ENCODE measurements at regions not wholly inside any gene's neighbourhood (a gene's known extent, or its start where the extent isn't known, plus 50 kb on each side); places are given as distances from the start of the nearest gene placed in this dataset.

DNA sequence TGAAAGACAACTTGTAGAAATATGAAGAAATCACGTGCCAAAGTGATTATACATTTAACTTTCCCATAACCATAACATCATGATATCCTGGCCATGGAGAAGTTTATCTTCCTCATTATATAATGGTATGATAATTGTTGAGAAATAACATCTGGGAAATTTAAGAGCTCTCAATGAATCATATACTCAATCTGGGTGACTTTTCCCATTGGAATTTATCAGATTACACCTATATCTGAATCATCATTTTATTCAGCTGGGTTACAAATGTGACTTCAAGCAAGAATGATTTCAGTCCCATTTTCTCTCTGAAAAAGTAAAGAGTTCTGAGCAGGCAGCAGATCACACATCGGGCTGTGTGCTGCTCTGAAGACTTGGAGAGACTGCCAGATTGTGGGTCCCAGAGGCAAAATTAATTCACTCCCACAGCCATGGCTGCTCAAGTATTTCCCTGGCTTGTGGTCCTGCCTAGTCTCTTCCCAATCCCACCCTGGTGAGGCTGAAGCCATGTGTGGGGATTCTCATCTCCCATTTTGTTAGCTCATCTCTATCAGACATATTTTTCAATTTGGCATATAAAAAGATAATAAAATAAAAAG, 278.0 kb downstream of the MRPL39 start:
- no peak for DNase-seq

DNA sequence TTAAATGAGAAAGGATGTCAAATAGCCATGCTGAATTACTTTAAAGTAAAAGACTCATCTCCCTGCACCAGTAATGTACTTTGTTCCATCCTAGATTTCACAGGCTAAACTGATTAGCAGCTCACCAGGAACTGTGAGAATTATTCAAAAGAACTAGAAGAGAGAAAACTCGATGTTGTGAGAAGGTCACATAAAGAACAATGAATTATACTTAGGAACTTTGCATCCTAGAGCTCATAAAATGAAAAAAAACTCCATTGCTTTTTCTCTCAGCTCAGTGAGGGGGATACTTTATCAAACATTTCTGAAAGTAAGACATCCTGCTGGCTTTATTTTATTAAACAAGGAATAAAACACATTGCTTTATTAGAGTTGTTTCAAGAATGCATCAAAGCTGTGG, 278.5 kb downstream of the MRPL39 start:
- DNase-seq = no peak

DNA sequence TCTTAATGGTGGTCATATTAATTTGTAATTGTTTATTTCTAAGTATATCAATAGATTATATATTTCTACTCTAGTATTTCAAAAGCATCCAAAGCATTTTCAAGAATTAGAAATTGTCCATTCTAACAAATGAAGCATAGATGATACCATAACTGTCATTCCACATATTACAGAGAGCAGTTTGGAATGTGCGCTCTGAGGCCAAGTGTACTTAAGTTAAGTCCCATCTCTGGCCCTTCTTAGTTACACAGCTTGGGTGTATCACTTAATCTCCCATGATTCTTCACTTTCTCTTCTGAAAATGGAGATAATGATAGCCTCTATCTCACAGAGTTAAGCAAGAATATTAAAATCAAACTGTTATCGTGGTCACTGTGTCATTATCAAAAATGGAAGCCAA, 281.1 kb downstream of the MRPL39 start:
- no peak for DNase-seq

DNA sequence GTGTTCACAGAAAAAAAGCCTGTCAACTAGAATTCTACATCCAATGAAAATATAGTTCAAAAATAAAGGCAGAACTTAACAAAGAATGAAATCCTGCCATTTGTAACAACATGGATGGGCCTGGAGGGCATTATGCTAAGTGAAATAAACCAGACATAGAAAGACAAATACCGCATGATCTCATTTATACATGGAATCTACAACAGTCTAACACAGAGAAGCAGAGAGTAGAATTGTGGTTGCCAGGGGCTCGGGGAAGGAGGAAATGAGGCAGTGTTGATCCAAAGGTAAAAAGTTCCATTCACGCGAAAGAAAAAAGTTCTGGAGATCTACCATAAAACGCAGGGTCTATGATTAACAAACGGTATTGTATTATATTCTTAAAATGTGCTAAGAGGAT, 282.6 kb downstream of the MRPL39 start:
- no peak for DNase-seq

DNA sequence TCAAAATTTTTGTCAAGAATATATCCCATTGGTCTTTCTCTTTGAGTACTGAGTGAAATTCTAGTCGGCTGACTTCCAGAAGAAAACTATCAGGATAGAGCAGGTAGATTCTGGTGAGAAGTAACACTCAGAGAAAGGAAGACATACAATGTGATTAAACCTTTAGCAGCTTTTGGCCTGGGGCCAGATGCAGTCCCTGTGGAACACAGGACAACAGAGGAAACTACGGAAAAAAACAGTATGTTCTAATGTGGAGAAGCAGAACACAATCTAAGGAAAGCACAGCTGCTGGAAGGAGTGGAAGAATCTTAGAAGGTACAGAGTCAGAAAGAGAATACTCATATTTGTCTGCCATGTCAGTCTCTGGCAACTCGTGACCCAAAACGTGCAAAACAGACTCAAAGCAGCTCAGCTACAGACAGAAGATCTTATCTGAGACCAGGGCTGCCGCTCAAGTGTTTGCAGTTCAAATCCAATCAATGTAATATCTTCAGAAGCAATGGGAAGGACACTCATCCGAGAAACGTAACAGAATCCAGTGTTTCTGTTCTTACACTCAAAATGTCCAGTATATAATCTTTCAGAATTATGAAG, 283.8 kb downstream of the MRPL39 start:
- no peak for DNase-seq

DNA sequence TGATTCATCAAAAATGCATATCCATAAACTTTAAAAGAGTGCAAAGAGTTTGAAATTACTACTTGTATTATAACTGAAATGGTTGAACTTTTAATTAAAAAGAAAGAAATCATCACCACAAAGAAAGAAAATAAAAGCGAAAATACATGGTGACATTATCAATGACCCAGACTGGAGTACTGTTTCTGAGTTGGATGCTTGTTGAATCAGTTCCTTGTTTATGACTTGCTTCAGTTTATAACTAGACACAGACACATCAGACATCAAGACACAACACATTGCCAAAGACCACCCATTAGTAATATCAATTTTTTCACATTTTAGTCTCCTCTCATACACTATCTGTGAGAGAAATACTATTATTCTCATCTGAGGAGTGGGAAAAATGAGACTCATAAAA, 293.0 kb downstream of the MRPL39 start:
- DNase-seq = no peak

DNA sequence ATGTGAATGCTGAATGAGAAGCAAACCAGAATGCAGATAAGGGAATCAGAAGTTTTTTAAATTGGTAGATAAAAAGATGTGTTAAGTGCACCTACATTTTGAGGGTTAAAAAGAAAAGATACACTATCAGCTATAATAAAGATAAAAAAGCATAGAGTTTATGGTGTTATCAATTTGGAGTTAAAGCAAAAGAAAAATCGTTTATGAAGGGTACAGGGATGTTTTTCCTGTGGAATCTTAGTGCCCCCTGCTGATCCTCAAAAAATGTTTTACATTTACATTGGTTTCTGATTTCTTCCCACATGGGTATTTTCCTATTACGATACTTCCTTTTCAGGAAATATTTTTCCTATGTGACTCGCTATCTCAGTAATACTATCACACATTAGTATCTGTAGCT, 293.5 kb downstream of the MRPL39 start:
- DNase-seq = no peak

DNA sequence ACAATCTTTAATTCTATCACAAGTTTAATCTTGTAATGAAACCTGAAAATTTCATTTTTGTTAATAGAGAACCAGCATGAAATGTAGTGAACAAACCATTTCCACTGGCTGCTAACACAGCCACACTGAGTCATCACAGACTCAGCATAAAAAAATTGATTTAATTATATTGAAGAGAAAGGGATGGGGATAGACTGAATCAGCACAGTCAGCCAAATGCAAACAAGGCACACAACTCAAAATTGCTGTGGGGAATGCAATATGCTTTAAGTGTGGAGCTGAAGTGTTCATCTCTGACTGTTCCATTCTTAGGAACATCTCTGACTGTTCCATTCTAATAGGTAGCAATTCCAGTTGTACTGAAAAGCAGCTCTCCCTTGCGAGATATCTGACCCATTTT, 299.8 kb downstream of the MRPL39 start:
- no peak for DNase-seq

DNA sequence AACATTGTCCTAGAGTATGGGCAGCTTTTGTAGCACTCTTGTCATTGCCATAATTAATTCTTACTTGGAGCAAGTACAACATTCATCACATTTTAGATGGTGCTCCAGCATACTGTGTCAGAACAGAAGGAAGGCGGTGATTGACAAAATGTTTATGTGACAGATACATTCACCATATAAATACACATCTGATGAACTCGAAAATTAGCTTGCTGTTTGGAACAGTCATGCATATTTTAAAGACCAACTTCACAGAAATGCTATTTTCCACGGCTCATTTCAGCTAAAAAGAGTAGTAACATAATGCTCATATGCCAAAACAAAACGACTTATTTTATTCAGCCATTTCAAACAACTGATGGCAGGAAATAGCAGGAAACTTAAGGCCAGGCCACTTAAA, 302.7 kb downstream of the MRPL39 start:
- no peak for DNase-seq

DNA sequence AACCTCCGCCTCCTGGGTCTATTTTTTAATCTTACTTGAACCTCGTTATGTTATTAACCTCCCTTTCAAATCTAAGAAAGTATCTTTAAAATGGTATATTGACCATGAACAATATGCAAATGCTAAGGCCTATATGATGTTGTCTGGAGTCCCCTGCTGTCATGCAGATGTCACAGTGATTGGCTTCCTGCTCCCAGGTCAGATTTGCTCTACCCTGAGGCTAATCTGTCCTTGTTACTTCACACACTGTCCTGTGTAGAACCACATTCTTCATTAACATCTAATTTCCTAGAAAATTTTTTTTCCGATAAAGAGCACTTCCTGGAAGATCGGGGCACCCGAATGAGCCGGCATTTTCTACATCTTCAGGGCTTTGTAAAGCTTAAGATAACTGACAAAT, 306.6 kb downstream of the MRPL39 start:
- DNase-seq = no peak

DNA sequence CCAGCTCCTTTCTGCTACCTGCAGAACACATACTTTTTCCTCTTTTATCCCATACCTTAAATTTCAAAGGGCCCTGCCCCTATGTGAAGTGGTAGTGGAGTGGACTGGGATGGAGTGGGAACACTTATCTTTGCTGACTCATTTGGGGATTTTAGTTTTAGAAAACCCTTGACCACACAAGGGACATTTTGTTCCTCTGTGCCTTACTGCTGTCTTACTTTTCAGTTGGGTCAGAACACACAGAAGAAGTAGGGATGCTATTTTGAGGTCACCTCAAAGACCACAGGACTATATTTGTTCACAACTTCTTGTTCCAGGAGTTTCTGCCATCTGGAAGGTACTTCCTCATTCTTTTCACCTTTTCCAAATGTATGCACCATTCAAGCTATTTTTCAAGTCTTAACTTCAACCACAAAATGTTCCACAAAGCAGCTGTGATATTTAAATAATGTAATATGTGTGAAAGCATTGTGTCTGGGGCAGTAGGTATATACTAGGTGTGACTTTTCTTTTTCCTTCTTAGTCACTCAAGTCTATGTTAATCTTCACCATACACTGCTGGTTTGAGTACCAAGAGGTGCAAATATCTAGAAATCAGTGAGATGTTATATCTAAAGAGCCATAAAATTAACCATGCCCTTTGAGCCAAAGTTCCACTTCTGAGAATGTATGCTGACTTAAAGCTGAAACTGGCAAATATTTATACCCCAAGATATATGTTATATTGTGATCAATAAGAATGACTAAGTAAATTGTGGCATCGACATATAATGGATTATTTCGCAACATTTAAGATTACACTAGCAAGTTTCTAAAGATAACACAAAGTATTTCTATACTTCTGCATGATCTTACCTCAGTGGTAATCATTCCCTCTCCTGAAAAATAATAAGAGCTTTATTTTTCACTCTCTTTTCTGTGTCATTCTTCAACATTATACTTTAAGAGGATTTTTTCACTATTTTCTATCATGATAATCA, 308.5 kb downstream of the MRPL39 start:
- DNase-seq = no peak

DNA sequence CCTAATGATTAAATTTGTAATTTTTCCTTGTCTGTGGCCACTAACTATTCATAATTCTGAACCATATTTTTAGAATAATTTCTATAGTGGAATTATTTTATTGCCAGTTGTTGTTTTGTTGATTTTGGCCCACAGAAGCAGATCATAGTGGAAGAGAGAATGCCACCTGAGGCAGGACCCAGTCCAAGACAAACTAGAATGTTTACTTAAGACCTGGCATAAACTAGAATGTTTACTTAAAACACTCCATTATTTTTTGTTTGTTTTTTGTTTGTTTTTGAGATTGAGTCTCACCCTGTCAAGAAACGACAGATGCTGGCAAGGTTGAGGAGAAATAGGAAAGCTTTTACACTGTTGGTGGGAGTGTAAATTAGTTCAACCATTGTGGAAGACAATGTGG, 310.2 kb downstream of the MRPL39 start:
- no peak for DNase-seq

DNA sequence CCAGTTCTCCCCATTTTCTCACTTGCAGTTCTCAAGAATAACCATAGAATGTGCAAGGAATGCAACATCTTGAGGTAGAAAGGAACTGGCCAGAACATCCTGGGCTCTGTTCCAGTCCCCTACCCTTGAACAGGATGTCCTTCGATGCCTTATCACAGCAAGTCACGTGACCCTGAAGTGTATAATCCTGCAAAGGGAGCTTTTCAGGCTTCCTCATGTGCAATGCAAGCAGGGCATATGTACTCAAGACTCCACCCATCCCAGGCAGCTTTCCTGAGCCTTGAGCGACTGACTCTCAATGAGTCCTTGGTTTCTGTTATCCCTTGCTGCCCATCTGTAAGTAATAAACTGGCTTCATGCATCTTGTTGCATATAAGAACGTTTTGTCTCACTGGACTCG, 311.0 kb downstream of the MRPL39 start:
- DNase-seq = no peak

DNA sequence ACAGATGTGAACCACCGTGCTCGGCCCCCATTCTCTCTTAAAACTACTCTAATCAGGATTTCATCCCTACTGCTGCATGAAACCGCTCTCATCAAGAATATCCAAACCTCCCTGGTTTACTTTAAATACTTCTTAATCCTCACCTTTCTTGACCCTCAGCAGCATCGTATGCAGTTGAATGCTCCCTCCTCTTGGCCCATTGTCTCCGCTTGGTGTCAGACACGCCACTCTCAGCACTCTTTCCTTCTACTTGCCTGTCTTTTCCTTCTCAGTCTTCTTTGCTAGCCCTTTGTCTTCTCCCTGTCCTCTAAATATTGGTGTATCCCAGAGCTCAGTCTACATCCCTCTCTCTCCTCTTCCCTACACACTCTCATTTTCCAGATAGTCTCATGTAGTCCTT, 314.9 kb downstream of the MRPL39 start:
- DNase-seq = no peak

DNA sequence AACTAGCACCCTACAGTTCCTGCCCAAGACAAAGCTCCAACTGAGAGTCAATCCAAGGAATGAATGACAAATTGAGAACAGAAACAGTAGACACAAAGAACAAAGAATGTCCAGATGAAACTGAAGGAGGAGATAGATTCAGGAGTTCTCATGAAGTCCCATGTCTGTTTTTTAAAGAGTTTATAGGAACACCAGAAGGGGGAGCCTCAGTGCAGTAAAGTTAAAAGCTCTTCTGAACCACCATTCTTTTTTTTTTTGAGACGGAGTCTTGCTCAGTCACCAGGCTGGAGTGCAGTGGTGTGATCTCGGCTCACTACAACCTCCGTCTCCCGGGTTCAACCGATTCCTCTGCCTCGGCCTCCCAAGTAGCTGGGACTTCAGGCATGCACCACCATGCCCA, 323.6 kb downstream of the MRPL39 start:
- peak; percentile 2 for DNase-seq

DNA sequence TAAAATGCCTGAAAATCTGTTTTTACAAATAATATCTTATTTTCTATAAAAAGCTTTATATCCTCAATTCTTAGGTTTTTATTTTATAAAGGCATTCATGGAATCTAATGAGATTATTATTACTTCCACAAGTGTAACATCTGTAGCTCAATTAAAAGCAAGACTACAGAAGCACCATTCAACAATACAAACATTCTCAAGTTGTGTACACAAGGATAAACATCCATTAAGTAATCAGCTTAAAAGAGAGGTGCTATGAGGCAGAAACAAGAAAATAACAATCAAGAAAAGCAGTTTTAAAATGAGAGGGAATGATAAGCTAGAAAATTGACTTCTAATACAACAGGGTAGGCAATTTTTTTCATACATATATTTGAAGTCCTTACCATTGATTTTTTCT, 326.1 kb downstream of the MRPL39 start:
- DNase-seq = no peak

DNA sequence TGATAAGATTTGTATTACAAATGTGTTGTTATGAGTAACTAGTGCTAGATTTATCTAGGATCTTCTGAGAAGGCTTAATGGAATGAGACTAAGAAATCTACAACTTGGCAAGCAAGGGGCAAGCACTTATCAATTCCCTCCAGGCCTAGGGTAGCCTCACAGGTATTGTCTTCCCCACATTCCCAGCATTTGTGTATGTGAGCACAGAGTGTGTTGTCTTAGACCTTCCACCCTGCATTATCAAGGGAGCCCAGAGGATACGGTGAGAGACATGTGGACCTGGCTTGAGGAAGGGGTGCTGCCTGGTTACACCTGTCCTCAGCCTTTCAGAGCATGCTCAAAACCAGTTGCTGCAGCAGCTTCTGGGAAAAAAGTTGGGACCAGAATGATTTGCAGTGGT, 327.2 kb downstream of the MRPL39 start:
- DNase-seq = no peak

DNA sequence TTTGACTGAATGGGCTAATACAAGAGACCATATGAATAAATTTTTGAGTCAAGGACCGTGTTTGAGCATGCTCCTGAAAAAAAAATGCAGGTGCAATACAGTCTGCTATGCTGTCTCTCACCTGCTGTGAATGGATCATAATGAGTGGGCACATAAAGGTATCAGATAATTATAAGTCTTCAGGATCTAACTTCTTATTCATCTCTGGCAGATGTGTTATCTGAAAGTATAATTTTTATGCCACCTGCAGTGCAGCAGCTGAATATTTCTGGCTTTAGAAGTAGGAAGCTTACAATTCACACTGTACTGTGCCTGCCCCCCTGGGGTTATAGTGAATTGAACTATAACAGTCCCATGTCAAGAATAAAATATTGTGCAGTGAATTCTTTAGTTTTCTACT, 333.3 kb downstream of the MRPL39 start:
- no peak for DNase-seq

DNA sequence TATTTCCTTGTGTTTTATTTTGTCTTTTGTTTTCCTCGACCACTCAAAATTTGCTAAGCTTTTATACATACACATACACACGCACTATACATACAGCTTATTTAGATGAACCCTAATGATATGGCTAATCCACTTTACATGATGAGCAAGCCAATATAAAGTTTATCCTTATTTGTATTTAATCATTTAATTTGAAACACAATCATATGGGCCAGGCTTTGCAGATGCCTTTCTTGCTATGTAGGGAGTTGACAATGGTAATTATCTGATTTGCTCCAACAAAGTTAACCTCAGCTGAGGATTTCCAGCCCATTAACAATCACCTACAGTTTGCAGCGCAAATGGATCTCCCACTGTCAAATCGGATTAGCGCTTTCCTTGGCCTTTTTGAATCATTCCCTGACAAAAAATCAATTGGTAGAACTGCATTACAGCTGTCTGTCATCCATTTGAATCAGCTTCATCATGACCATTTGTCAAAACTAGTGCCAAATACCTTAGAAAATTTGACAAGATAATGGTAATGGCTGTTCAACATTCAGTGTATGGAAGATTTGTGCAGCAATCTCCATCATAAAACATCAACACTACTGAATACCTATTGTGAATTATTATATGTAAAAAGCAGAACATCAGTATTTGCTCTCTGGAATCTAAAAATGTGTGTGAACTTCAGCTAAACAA, 352.6 kb downstream of the MRPL39 start:
- no peak for DNase-seq

DNA sequence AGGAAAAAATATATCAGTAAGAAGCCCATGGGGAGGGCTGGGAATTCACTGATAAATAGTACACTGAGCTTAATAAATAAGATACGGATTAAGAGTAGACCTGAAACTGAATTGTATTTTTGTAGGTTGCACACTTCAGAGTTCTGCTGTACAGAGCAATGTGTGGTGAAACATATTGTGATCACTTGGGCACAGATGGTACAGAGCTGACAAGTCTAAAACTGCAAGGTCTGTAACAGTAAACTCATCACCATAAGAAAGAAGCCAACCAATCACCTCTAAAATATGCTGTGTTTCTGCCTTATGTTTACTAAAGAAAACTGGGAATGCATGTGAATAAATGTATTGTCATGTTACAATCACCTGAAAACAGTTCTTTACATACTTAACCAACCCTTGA, 360.7 kb downstream of the MRPL39 start:
- no peak for DNase-seq

DNA sequence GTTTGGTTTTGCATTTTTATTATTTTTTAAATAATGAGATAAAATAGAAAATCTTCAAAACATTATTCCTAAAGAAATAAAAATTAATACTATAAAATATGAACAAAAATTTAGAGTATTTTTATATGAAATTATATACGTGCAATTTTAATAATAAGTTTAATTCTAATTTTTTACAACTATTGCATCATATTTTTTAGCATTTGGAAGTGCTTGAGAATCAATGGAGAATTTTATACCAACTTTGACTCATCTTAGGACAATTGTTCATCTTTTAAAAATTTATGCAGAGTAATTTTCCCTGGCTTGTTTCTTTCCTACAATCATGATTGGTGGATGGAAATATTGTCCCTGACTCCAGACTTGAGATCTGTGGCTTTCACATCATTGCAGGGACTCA, 362.5 kb downstream of the MRPL39 start:
- no peak for DNase-seq

DNA sequence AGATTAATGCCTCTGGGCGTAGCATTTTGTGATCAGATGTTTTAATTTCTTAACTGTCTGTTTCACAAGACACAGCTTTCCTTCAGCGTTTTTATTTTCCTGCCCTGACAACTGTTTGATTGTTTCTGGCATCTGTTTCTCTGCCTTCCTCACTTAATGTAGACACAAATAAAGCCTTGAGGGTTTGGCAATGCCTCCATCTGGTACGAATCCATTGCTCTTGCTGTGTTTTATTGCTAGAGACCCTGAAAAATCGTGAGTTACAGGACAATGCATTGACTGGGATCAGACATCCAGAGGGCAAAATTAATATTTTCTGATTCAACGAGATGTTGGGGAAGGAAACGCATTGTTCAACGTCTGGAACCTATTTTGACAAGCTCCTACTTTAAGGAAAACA, 363.5 kb downstream of the MRPL39 start:
- DNase-seq = no peak

DNA sequence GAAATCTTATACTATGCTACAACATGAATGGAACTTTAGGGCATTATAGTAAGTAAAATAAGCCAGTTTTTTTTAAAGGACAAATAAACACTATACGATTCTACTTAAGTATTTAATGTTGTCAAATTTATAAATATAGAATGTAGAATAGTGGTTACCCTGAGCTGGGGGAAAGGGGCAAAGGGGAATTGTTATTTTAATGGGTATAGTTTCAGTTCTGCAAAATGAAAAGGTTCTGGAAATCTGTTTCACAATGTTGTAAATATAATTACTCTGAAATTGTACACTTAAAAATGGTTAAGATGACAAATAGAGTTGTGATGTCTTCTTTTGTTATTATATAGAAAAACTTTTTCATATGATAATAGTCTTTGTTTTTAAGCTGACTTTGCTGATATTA, 366.3 kb downstream of the MRPL39 start:
- no peak for DNase-seq

All from central memory CD4-positive, alpha-beta T cell (primary cell).